Small intestine (tissue), 7 donors: ENCODE measurements at regions not wholly inside any gene's neighbourhood (a gene's known extent, or its start where the extent isn't known, plus 50 kb on each side); places are given as distances from the start of the nearest gene placed in this dataset.
"Not testable (repeated sequence)": the region's sequence is repeated elsewhere in the genome, so short reads cannot be mapped to it uniquely, and the experiment has no call there.

Experiments used
- DNase-seq, 2 donors: peaks; one replicate each; pipeline versions ENCODE4 v3.0.0 to v3.0.0-alpha.2; 2013
- FAIRE-seq: peaks from 2 replicates; lab custom pipeline; 2012; peaks lifted over from hg19 to GRCh38; lab: Jason Lieb, UNC
- H3K27ac ChIP-seq, 3 donors: one replicate each; pipeline ENCODE4 v1.5.1; 2013; ENCODE audit warnings: low read length in 2 of 3, mild to moderate bottlenecking in 2 of 3, control low read depth in 1 of 3, inconsistent platforms in 1 of 3, low read depth in 1 of 3, moderate library complexity in 1 of 3
- H3K27me3 ChIP-seq, 3 donors: one replicate each; pipeline ENCODE4 v1.6.1; 2013; ENCODE audit warnings: low read length in 3 of 3, inconsistent platforms in 1 of 3; ENCODE audit not compliant: control insufficient read depth in 3 of 3, insufficient read depth in 3 of 3
- H3K36me3 ChIP-seq, 3 donors: one replicate each; pipeline ENCODE4 v1.6.1; 2013; ENCODE audit warnings: low read length in 3 of 3, inconsistent platforms in 1 of 3, low read depth in 1 of 3, mild to moderate bottlenecking in 1 of 3, moderate library complexity in 1 of 3; ENCODE audit not compliant: control insufficient read depth in 3 of 3, insufficient read depth in 2 of 3
- H3K4me1 ChIP-seq, 3 donors: one replicate each; pipeline ENCODE4 v1.6.1; 2013; ENCODE audit warnings: low read length in 2 of 3, inconsistent platforms in 1 of 3, low read depth in 1 of 3, mild to moderate bottlenecking in 1 of 3, moderate library complexity in 1 of 3; ENCODE audit not compliant: control insufficient read depth in 3 of 3, insufficient read depth in 2 of 3
- H3K4me3 ChIP-seq, 3 donors: one replicate each; pipeline ENCODE4 v1.5.1; 2013; ENCODE audit warnings: low read length in 3 of 3, control low read depth in 1 of 3, inconsistent platforms in 1 of 3, low read depth in 1 of 3, mild to moderate bottlenecking in 1 of 3, moderate library complexity in 1 of 3
- H3K9me3 ChIP-seq, 2 donors: one replicate each; pipeline ENCODE4 v1.6.1; 2013; ENCODE audit warnings: low read depth in 1 of 2, low read length in 1 of 2; ENCODE audit not compliant: control insufficient read depth in 2 of 2, insufficient read depth in 1 of 2
- WGBS, 3 donors: extraction: QIAGEN DNeasy Blood & Tissue Kit; methylation state at CpG; one replicate each; pipeline ENCODE4 v1.1.7; 2013; 5-methylcytosine and 5-hydroxymethylcytosine counted together
- donor health status: healthy with polysubstance abuse.
- donor health status: control.
- donor health status: control.
- donor health status: Bipolar disorder and iron deficiency.
- donor health status: healthy.

DNA sequence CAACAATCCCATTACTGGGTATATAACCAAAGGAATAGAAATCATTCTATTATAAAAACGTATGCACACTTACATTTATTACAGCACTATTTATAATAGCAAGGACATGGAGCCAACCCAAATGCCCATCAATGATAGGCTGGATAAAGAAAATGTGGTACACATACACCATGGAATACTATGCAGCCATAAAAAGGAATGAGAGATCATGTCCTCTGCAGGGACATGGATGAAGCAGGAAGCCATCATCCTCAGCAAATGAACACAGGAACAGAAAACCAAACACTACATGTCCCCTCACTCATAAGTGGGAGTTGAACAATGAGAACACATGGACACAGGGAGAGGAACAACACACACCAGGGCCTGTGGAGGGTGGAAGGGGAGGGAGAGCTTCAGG, 157.4 kb upstream of the C11orf58 start:
- not testable (repeated sequence) for H3K27me3 ChIP-seq, H3K27ac ChIP-seq, H3K4me1 ChIP-seq, FAIRE-seq, H3K36me3 ChIP-seq, DNase-seq, H3K4me3 ChIP-seq, H3K9me3 ChIP-seq
- 71 to 85% (median 76%) methylated on average over 1 of the region's 1 CpG for WGBS, 3 donors

DNA sequence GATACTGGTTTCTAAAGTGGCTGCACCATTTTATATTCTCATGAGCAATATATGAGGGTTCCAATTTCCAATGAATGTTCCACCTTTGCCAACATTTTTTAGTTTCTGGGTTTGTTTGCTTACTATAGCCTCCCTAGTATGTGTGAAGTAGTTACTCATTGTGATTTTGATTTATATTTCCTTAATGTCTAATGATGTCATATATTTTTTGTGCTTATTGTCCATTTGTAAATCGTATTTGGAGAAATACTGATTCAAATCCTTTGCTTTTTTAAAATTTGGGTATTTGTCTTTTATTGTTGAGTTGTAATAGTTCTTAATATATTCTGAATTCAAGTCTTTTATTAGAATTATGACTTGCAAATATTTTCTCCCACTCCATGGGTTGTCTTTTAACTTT, 161.0 kb upstream of the C11orf58 start:
- Histone ChIP-seq H3K9me3 (peaks cover 0 to 3% of the 10 kb centered on the region in 2 donors), H3K4me1 (no peaks in the 10 kb centered on the region), H3K36me3 (no peaks in the 10 kb centered on the region), H3K27me3 (no peaks in the 10 kb centered on the region), H3K27ac (no peak overlapping the region), H3K4me3 (no peak overlapping the region)
- FAIRE-seq, result no peak
- 67 to 80% (median 73%) methylated on average over 1 of the region's 1 CpG for WGBS, 3 donors
- no peak for DNase-seq

DNA sequence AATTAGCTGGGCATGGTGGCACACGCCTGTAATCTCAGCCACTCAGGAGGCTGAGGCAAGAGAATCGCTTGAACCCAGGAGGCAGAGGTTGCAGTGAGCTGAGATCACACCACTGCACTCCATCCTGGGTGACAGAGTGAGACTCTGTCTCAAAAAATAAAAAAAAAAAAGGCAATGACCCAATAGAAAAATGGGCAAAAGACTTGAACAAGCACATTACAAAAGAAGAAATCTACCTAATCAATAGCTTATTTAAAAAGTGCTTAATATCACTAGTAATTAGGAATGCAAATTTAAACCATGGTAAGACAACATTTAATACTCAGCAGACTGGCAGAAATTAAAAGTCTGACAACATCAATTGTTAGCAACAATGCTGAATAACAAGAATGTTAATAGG, 163.6 kb upstream of the C11orf58 start:
- H3K4me1 ChIP-seq, H3K27ac ChIP-seq, H3K27me3 ChIP-seq, DNase-seq, H3K4me3 ChIP-seq, H3K36me3 ChIP-seq, H3K9me3 ChIP-seq, FAIRE-seq: not testable (repeated sequence)
- WGBS, 3 donors, result 91% methylated on average over 2 of the region's 2 CpGs

DNA sequence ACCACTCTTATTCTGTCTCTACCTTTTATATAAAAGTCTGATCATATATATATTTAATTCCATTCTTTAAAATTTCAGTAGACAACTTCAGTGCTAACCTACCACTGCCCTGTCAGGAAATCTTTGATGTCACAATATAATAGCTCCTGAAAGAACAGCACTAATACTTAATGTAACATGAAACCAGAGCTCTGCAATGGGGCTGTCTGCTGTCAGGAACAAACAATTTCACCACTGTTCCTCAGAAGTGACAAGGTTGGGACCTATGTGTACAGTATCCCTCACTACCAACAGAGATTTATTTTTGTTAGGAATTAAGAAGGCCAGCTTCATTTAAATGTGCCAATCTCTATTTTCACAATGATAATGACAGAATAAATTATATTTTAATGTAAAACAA, 165.5 kb upstream of the C11orf58 start:
- no peak overlapping the region for H3K27ac ChIP-seq
- FAIRE-seq, result no peak
- H3K36me3 ChIP-seq, result no peaks in the 10 kb centered on the region
- H3K9me3 ChIP-seq, result peaks cover 0 to 3% of the 10 kb centered on the region in 2 donors
- no peak for DNase-seq
- no peaks in the 10 kb centered on the region for H3K27me3 ChIP-seq
- no peaks in the 10 kb centered on the region for H3K4me1 ChIP-seq
- H3K4me3 ChIP-seq, result no peak overlapping the region

DNA sequence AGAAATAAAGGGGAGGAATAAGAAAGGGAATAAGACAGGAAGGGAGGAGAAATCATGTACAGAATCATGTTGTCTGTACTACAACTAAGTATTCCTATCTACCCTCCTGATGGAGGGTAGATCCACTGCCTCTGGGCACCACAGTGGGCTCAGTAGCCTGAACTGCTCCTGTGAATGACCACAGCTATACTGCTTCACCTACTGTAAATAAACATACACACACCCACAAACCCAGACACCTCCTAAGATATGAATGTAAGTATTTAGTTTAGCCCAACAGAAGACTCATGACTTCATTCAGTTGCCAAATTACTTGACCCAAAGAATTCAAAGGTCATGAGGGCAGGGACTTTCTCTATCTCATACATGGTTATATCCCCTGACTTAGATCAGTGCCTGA, 177.3 kb upstream of the C11orf58 start:
- FAIRE-seq, result no peak
- Histone ChIP-seq H3K4me1 (peaks cover 0 to 4% (median 2%) of the 10 kb centered on the region in 3 donors), H3K27ac (no peak overlapping the region), H3K9me3 (no peaks in the 10 kb centered on the region), H3K36me3 (no peaks in the 10 kb centered on the region), H3K27me3 (no peaks in the 10 kb centered on the region), H3K4me3 (no peak overlapping the region)
- peak in 1 of 2 donors; percentile 3 for DNase-seq

DNA sequence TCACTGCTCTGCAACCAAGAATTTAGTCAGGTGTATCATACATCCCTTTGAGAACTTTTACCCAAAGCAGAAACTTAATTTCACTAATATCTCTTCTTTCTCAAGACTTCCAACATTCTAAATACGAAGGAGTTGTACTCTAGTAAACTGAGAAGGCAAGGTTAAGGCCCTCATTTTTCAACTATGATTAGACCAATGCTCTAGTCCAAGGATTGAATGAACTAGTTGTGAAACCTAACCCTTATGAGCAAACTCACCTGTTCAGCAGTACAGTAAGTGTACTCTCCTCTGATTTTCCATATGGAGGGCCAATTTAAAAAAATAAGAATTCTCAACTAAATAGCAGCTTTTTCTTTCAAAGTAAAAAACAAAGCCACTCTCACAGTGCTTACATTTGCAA, 180.0 kb upstream of the C11orf58 start:
- Histone ChIP-seq H3K36me3 (no peaks in the 10 kb centered on the region), H3K4me1 (peaks cover 0 to 4% (median 2%) of the 10 kb centered on the region in 3 donors), H3K9me3 (no peaks in the 10 kb centered on the region), H3K27me3 (no peaks in the 10 kb centered on the region), H3K27ac (no peak overlapping the region), H3K4me3 (no peak overlapping the region)
- no peak for FAIRE-seq
- peak in 1 of 2 donors; percentile 5 for DNase-seq
- WGBS, 3 donors, result 70 to 76% (median 72%) methylated on average over 1 of the region's 1 CpG

DNA sequence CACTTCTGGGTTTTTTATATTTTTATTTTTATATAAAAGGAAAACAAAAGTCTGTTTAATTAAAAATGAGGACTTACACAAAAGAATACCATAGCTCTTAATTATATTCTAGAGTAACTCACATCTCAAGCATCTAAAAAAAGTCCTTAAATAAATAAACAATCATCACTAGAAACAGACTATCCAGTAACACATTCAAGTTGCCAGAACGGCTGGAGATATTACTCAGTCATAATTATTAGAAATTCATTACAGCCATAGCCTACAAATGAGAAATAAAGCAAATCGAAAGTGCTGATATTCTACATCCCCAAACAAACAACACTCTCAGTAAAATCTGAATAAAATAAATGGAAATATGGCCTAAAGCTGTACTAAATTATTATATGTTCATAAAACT, 182.5 kb upstream of the C11orf58 start:
- H3K27ac ChIP-seq, result no peak overlapping the region
- no peaks in the 10 kb centered on the region for H3K36me3 ChIP-seq
- H3K4me3 ChIP-seq, result no peak overlapping the region
- no peak for FAIRE-seq
- no peaks in the 10 kb centered on the region for H3K9me3 ChIP-seq
- H3K27me3 ChIP-seq, result no peaks in the 10 kb centered on the region
- WGBS, 3 donors, result 30 to 46% (median 31%) methylated on average over 2 of the region's 2 CpGs
- peaks cover 0 to 4% (median 0%) of the 10 kb centered on the region in 3 donors for H3K4me1 ChIP-seq
- DNase-seq, result no peak

DNA sequence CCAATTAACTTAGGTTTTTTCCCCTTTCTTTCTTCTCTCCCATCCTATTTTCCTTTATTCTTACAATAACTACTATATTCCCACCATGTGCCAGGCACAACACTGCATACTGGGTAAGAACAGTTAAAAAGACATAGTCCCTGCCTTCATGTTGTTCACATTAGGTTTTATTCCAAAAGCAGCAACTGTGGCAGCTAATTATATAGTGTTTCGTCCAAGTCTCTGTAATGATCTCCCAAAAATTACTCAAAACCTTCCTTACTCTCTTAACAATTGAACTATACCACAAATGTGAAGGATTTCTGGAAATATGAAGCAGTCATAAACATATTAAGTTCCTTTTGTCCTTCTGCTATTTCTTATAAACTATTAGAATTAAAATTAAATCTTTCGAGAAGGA, 184.1 kb upstream of the C11orf58 start:
- WGBS, 3 donors, result 81 to 85% (median 81%) methylated on average over 2 of the region's 2 CpGs
- Histone ChIP-seq H3K27ac (no peak overlapping the region), H3K36me3 (no peaks in the 10 kb centered on the region), H3K4me1 (peaks cover 0 to 2% (median 0%) of the 10 kb centered on the region in 3 donors), H3K9me3 (no peaks in the 10 kb centered on the region), H3K4me3 (no peak overlapping the region), H3K27me3 (no peaks in the 10 kb centered on the region)
- FAIRE-seq (no peak), DNase-seq (no peak)

DNA sequence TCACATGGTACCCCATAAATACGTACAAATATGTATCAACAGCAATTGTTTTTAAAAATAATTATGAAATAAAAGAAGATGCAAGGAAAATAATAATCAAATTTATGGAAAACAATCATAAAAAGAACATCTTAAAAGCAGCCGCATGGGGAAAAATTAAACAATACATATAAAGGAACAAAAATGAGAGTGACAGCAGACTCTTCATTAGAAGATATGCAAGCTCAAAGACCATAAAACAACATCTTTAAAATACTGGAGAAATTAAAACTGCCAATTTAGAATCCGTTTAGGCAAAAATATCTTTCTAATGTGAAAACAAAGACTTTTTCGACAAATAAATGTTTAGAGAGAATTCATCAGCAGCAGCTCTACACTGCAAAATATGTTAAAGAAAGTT, 190.6 kb upstream of the C11orf58 start:
- Histone ChIP-seq H3K27ac (no peak overlapping the region), H3K4me3 (no peak overlapping the region), H3K4me1 (no peaks in the 10 kb centered on the region), H3K36me3 (no peaks in the 10 kb centered on the region), H3K9me3 (no peaks in the 10 kb centered on the region), H3K27me3 (no peaks in the 10 kb centered on the region)
- DNase-seq (no peak), FAIRE-seq (peak; percentile 33)
- 93 to 96% (median 94%) methylated on average over 4 of the region's 4 CpGs for WGBS, 3 donors
